K562 (cell line): ENCODE measurements at regions not wholly inside any gene's neighbourhood (a gene's known extent, or its start where the extent isn't known, plus 50 kb on each side); places are given as distances from the start of the nearest gene placed in this dataset.

Experiments
- ATAC-seq: fragments of 200-7000 bp; cut with Tn5 transposase; 3 replicates; pipeline ENCODE4 v1.9.1; 2020; ENCODE audit warnings: moderate library complexity
- BruUV-seq: library from RNA; stranded (reverse); fragments of 400-500 nt; replicated peaks from 2 replicates; lab custom pipeline; 2021; lab: Mats Ljungman, UMichigan
- CTCF ChIA-PET: fragments of 300-600 bp; formaldehyde crosslinking; extraction: SDS; loops from one replicate; lab custom pipeline; 2021; ENCODE audit warnings: low intra/inter-chr PET ratio; lab: Yijun Ruan, JAX
- POLR2A ChIA-PET: fragments of 300-600, 350-650 bp; sonication (Branson Sonifier 250); formaldehyde crosslinking; extraction: SDS; loops from one replicate; lab custom pipeline; 2021; ENCODE audit warnings: antibody characterized with exemption, inconsistent platforms; lab: Yijun Ruan, JAX
- DNase-seq, 4 experiments: peaks; one replicate each; pipeline versions ENCODE4 v3.0.0 to v3.0.0-alpha.2; 2011 to 2018; ENCODE audit warnings: low spot score in 3 of 4, mixed read lengths in 3 of 4; ENCODE audit errors: extremely low read depth in 1 of 4
- FAIRE-seq: peaks from 2 replicates; lab custom pipeline; 2011; peaks lifted over from hg19 to GRCh38; lab: Jason Lieb, UNC
- H2AFZ ChIP-seq: 2 replicates; pipeline ENCODE4 v1.6.0; 2011; ENCODE audit warnings: low read depth, low read length, control low read depth, inconsistent platforms
- H3K27ac ChIP-seq: fragments of 200-600 bp; 3 replicates; pipeline ENCODE4 v1.8.0; 2011; ENCODE audit warnings: low read depth, mild to moderate bottlenecking, control low read depth, inconsistent platforms, low read length, moderate library complexity, mixed read lengths; ENCODE audit errors: extremely low read depth
- H3K27me3 ChIP-seq, 2 experiments: fragments of 300-600 bp in 1 of 2; 2 replicates in 1 of 2; 3 replicates in 1 of 2; pipeline versions ENCODE4 v1.6.0 to v1.8.0; 2011; ENCODE audit warnings: inconsistent platforms in 2 of 2, low read length in 2 of 2, mild to moderate bottlenecking in 1 of 2, mixed read lengths in 1 of 2, moderate library complexity in 1 of 2; ENCODE audit not compliant: control insufficient read depth in 2 of 2, insufficient read depth in 2 of 2
- H3K36me3 ChIP-seq: fragments of 300-600 bp; 3 replicates; pipeline ENCODE4 v1.8.0; 2011; ENCODE audit warnings: mild to moderate bottlenecking, low read length, inconsistent platforms; ENCODE audit not compliant: control insufficient read depth, insufficient read depth
- H3K4me1 ChIP-seq, 2 experiments: fragments of 200-600 bp in 1 of 2; replicated peaks in 1 of 2; 2 replicates in 1 of 2; 3 replicates in 1 of 2; pipeline versions ENCODE4 v1.5.1 to v1.8.0; 2011; ENCODE audit warnings: inconsistent platforms in 2 of 2, low read length in 2 of 2, mild to moderate bottlenecking in 1 of 2, mixed read lengths in 1 of 2, moderate library complexity in 1 of 2; ENCODE audit not compliant: control insufficient read depth in 2 of 2, insufficient read depth in 2 of 2
- H3K4me2 ChIP-seq: 2 replicates; pipeline ENCODE4 v1.6.1; 2011; ENCODE audit warnings: low read length, control low read depth, inconsistent platforms, mixed read lengths; ENCODE audit not compliant: insufficient read depth
- H3K4me3 ChIP-seq: fragments of 200-600 bp; sonication (generic), shearing (Covaris generic); 2 replicates; pipeline ENCODE4 v1.5.1; 2016; ENCODE audit warnings: control low read depth, inconsistent platforms
- H3K79me2 ChIP-seq: fragments of 200-600 bp; 3 replicates; pipeline ENCODE4 v1.8.0; 2011; ENCODE audit warnings: low read length, inconsistent platforms; ENCODE audit not compliant: control insufficient read depth, insufficient read depth
- H3K9ac ChIP-seq, 2 experiments: 2 replicates each; pipeline versions ENCODE4 v1.6.0 to v1.6.1; 2011; ENCODE audit warnings: low read depth in 2 of 2, low read length in 2 of 2, control low read depth in 1 of 2, inconsistent platforms in 1 of 2, mild to moderate bottlenecking in 1 of 2, mixed read lengths in 1 of 2; ENCODE audit not compliant: insufficient read depth in 1 of 2
- H3K9me1 ChIP-seq: one replicate; pipeline ENCODE4 v1.6.0; 2011; ENCODE audit warnings: inconsistent platforms, mild to moderate bottlenecking, low read length, moderate library complexity; ENCODE audit not compliant: control insufficient read depth, insufficient read depth
- H3K9me3 ChIP-seq: replicated peaks from 2 replicates; pipeline ENCODE4 v1.5.1; 2011; ENCODE audit warnings: low read depth, low read length, inconsistent platforms; ENCODE audit not compliant: control insufficient read depth, insufficient read depth
- H4K20me1 ChIP-seq: replicated peaks from 2 replicates; pipeline ENCODE4 v1.6.1; 2011; ENCODE audit warnings: low read length, inconsistent platforms, mixed read lengths; ENCODE audit not compliant: control insufficient read depth, insufficient read depth
- CXXC5 ChIP-seq: fragments of 250-450 bp; sonication (Bioruptor Pico); IDR thresholded peaks from 2 replicates; pipeline ENCODE4 v1.8.0; 2022; ENCODE audit warnings: inconsistent platforms, mild to moderate bottlenecking, moderate library complexity
- ESRRA ChIP-seq: fragments of 450-650 bp; IDR thresholded peaks from 2 replicates; pipeline ENCODE4 v1.6.1; 2014; ENCODE audit warnings: low read depth, mild to moderate bottlenecking, moderate library complexity, borderline replicate concordance
- MTA1 ChIP-seq: fragments of 450-650 bp; IDR thresholded peaks from 2 replicates; pipeline ENCODE4 v1.6.1; 2017; ENCODE audit warnings: borderline replicate concordance
- POLR2A ChIP-seq: fragments of 450-650 bp; conservative IDR thresholded peaks from 2 replicates; pipeline ENCODE4 v1.6.1; 2016
- RBM22 ChIP-seq: fragments of 200-400 bp; formaldehyde crosslinking; IDR thresholded peaks from 2 replicates; pipeline ENCODE4 v1.6.1; 2018; ENCODE audit warnings: low read length, low read depth; ENCODE audit not compliant: poor library complexity, severe bottlenecking
- RFX1 ChIP-seq: fragments of 450-650 bp; IDR thresholded peaks from 2 replicates; pipeline ENCODE4 v1.6.1; 2016; ENCODE audit warnings: mild to moderate bottlenecking, moderate library complexity
- U2AF1 ChIP-seq: fragments of 200-400 bp; formaldehyde crosslinking; optimal IDR thresholded peaks from 2 replicates; pipeline ENCODE3; 2017; ENCODE audit warnings: mild to moderate bottlenecking, low read depth, low read length, moderate library complexity
- ZFP36 ChIP-seq: fragments of 150-350 bp; IDR thresholded peaks from 2 replicates; pipeline ENCODE4 v1.6.1; 2018; ENCODE audit warnings: low read length, low read depth; ENCODE audit not compliant: partially characterized antibody
- ZHX1 ChIP-seq: fragments of 150-350 bp; conservative IDR thresholded peaks from 2 replicates; pipeline ENCODE4 v1.6.1; 2014; ENCODE audit warnings: low read length
- ZKSCAN8 ChIP-seq: fragments of 200-800 bp; sonication (Bioruptor generic); IDR thresholded peaks from 2 replicates; pipeline ENCODE4 v1.6.1; 2016; ENCODE audit warnings: missing genetic modification characterization, missing compliant biosample characterization
- ZNF316 ChIP-seq: fragments of 450-650 bp; IDR thresholded peaks from 2 replicates; pipeline ENCODE4 v1.6.1; 2016
- ZNF444 ChIP-seq: fragments of 250-450 bp; sonication (Bioruptor Pico); IDR thresholded peaks from 2 replicates; pipeline ENCODE4 v1.4.0; 2020; ENCODE audit warnings: mild to moderate bottlenecking, moderate library complexity
- ZNF589 ChIP-seq: fragments of 200-800 bp; sonication (Bioruptor generic); IDR thresholded peaks from 2 replicates; pipeline ENCODE4 v1.6.1; 2016; ENCODE audit warnings: low read depth, missing genetic modification characterization, missing compliant biosample characterization
- WGBS: fragments of 100-300 bp; shearing (Covaris generic); methylation state at CpG from one replicate; pipeline ENCODE4 v1.1.6; 2016; ENCODE audit warnings: low coverage, mixed read lengths; ENCODE audit not compliant: insufficient coverage; ENCODE audit errors: missing lambda C conversion rate; 5-methylcytosine and 5-hydroxymethylcytosine counted together
- in situ Hi-C: fragments of 300-500 bp; cut with MboI; formaldehyde crosslinking; loops from 4 replicates; pipeline ENCODE4 v1.15.0; 2018; ENCODE audit warnings: inconsistent platforms, mixed read lengths
- intact Hi-C: fragments of 100-400 bp; cut with micrococcal nuclease; formaldehyde crosslinking; loops from 2 replicates; pipeline ENCODE4 v1.14.2; 2022
- TF ChIP-seq, protein P1 (sequence below): fragments of 250-450 bp; sonication (Bioruptor Pico); IDR thresholded peaks from 2 replicates; pipeline ENCODE4 v1.4.0; 2020; ENCODE audit warnings: mild to moderate bottlenecking, moderate library complexity
- TF ChIP-seq, protein P2 (sequence below): sonication (generic); IDR thresholded peaks from 2 replicates; pipeline ENCODE4 v1.6.1; 2016
- TF ChIP-seq, protein P3 (sequence below): fragments of 450-650 bp; formaldehyde crosslinking; IDR thresholded peaks from 2 replicates; pipeline ENCODE4 v1.4.0; 2020; ENCODE audit warnings: mild to moderate bottlenecking

DNA sequence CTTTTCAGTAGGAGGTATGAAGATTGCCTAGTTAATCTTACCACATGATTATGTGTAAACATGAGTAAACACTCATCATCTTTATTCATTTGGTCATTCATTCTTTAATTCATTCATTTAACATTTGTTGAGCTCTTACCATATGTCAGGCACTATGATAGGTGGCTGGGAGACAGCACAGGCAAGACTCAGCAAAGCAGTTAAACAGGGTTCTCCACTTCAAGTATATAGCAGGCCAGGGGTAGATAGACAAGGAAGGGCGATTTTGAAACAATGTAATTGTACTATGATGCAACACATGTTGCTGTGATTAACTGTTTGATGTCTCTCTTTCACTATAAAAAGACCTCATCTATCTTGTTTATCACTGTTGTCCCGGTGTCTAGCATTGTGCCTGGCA lies 84.3 kb upstream of the GPR101 start:
- DNase-seq (no peak), ATAC-seq (no peak), FAIRE-seq (no peak)
- TF ChIP-seq MTA1, result no peak
- TF ChIP-seq, protein P1, sequence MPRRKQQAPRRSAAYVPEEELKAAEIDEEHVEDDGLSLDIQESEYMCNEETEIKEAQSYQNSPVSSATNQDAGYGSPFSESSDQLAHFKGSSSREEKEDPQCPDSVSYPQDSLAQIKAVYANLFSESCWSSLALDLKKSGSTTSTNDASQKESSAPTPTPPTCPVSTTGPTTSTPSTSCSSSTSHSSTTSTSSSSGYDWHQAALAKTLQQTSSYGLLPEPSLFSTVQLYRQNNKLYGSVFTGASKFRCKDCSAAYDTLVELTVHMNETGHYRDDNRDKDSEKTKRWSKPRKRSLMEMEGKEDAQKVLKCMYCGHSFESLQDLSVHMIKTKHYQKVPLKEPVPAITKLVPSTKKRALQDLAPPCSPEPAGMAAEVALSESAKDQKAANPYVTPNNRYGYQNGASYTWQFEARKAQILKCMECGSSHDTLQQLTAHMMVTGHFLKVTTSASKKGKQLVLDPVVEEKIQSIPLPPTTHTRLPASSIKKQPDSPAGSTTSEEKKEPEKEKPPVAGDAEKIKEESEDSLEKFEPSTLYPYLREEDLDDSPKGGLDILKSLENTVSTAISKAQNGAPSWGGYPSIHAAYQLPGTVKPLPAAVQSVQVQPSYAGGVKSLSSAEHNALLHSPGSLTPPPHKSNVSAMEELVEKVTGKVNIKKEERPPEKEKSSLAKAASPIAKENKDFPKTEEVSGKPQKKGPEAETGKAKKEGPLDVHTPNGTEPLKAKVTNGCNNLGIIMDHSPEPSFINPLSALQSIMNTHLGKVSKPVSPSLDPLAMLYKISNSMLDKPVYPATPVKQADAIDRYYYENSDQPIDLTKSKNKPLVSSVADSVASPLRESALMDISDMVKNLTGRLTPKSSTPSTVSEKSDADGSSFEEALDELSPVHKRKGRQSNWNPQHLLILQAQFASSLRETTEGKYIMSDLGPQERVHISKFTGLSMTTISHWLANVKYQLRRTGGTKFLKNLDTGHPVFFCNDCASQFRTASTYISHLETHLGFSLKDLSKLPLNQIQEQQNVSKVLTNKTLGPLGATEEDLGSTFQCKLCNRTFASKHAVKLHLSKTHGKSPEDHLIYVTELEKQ, result no peak
- no peak for TF ChIP-seq ZNF316
- TF ChIP-seq ESRRA, result no peak
- TF ChIP-seq ZNF444, result no peak
- TF ChIP-seq ZFP36, result no peak
- TF ChIP-seq RFX1, result no peak
- TF ChIP-seq POLR2A, result no peak
- no peak for TF ChIP-seq U2AF1
- TF ChIP-seq, protein P2, sequence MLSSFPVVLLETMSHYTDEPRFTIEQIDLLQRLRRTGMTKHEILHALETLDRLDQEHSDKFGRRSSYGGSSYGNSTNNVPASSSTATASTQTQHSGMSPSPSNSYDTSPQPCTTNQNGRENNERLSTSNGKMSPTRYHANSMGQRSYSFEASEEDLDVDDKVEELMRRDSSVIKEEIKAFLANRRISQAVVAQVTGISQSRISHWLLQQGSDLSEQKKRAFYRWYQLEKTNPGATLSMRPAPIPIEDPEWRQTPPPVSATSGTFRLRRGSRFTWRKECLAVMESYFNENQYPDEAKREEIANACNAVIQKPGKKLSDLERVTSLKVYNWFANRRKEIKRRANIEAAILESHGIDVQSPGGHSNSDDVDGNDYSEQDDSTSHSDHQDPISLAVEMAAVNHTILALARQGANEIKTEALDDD, result no peak
- TF ChIP-seq ZKSCAN8 (CRISPR knock-in tag), result no peak
- TF ChIP-seq RBM22, result no peak
- TF ChIP-seq ZHX1, result no peak
- TF ChIP-seq, protein P3, sequence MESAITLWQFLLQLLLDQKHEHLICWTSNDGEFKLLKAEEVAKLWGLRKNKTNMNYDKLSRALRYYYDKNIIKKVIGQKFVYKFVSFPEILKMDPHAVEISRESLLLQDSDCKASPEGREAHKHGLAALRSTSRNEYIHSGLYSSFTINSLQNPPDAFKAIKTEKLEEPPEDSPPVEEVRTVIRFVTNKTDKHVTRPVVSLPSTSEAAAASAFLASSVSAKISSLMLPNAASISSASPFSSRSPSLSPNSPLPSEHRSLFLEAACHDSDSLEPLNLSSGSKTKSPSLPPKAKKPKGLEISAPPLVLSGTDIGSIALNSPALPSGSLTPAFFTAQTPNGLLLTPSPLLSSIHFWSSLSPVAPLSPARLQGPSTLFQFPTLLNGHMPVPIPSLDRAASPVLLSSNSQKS, result no peak
- TF ChIP-seq ZNF589 (CRISPR knock-in tag), result no peak
- TF ChIP-seq CXXC5 (CRISPR knock-in tag), result no peak
- Histone ChIP-seq H3K9me3 (no peaks in the 10 kb centered on the region), H3K4me1 (no peaks in the 10 kb centered on the region), H4K20me1 (no peaks in the 10 kb centered on the region), H3K27me3 (no peaks in the 10 kb centered on the region), H2AFZ (no peak overlapping the region), H3K36me3 (no peaks in the 10 kb centered on the region), H3K9me1 (no peaks in the 10 kb centered on the region), H3K79me2 (no peaks in the 10 kb centered on the region), H3K9ac (no peak overlapping the region), H3K4me3 (no peak overlapping the region), H3K4me2 (no peak overlapping the region), H3K27ac (no peak overlapping the region)
- ChIA-PET CTCF (no interaction called here), POLR2A (no interaction called here)
- no TSS peak for BruUV-seq
- intact Hi-C loops (no loop called here), in situ Hi-C loops (no loop called here)
- WGBS, result 4% methylated on average over 2 of the region's 2 CpGs
